ENCODE measurements at regions not wholly inside any gene's neighbourhood (a gene's known extent, or its start where the extent isn't known, plus 50 kb on each side); places are given as distances from the start of the nearest gene placed in this dataset.

DNA sequence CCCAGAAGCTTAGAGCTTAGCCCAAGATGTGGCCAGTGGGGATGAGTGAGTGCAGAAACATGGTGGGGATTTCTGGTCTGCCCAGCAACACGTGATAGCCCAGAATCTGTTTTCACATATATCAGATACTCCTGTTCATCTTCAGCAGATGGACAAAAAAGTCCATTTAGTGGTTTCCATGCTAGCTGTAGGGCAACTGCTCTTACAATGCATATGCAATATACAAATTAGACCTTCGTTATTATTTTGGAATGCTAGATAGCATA lies 96.9 kb upstream of the SGIP1 start:
- TF ChIP-seq, protein P1, sequence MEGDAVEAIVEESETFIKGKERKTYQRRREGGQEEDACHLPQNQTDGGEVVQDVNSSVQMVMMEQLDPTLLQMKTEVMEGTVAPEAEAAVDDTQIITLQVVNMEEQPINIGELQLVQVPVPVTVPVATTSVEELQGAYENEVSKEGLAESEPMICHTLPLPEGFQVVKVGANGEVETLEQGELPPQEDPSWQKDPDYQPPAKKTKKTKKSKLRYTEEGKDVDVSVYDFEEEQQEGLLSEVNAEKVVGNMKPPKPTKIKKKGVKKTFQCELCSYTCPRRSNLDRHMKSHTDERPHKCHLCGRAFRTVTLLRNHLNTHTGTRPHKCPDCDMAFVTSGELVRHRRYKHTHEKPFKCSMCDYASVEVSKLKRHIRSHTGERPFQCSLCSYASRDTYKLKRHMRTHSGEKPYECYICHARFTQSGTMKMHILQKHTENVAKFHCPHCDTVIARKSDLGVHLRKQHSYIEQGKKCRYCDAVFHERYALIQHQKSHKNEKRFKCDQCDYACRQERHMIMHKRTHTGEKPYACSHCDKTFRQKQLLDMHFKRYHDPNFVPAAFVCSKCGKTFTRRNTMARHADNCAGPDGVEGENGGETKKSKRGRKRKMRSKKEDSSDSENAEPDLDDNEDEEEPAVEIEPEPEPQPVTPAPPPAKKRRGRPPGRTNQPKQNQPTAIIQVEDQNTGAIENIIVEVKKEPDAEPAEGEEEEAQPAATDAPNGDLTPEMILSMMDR (conservative IDR thresholded peaks at IDR 0.05) = no peak
- H3K27ac ChIP-seq = no peak overlapping the region

DNA sequence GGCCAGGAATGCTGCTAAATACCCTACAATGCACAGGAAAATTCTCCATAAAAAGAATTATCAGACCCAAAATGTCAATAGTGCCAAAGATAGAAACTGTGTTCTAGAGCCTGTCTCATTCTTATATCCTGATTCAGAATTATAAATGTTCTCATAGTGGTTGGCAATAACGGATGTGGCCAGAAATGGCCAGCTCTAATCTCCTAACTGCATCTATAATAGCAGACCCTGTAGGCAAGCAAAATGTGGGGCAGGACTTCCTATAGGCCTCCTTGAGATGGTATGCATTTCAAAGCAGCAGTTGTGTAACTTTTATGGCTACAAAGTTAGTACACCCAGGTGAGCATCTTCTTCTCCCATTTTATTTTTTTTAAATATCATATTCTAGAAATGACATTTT lies 95.9 kb upstream of the SGIP1 start:
- H3K27ac ChIP-seq = no peak overlapping the region
- TF ChIP-seq, protein P1 (conservative IDR thresholded peaks at IDR 0.05) = no peak

DNA sequence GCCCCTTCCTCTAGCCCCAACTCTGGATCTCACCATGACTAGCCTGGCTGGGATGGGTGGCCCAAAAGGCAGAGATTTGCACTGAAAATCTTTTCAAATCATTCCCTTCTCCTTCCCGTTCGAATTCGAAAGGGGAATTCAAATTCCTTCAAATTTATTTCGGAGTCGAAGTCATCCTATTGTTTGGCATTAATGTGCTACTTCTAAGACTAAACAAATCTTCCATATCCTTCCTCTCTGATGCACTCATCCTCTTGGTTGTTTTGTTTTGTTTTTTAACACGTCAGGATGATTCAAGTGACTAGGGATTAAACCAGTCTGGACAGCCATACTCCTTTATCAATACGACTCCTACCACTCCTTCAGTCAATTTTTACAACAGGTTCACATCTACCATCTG lies 95.5 kb upstream of the SGIP1 start:
- H3K27ac ChIP-seq = no peak overlapping the region
- TF ChIP-seq, protein P1 (conservative IDR thresholded peaks at IDR 0.05) = no peak

DNA sequence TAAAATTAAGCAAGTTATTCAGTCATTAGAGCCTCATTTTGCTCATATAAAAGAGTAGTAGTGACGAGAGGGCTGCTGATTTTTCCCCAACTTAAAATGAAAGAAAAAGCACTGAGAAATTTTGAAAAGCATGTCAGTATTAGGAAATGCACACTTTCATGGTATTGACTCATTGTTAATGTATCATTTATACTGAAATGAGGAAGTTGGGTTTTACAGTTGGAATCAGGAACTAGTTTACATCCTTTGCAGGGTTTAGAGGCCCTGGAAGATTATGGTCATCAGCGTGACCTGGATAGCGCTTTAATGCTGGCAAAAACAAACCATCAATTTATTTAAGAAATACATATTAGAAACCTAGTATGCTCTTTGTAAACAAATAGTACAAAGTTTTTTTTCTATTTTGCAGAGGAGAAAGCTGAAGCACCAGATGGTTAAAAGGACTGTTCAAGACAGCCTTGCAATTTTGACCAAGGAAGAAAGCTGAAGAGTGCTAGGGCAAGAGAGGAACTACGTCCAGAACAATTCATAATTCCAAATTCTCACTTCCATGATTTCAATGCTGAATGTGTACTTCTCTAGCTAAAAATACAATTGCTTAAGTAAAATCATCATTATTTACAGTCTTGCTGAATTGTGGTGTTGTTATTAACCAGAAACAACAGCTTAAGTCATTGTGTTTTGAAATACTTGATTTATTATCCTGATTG lies 94.8 kb upstream of the SGIP1 start:
- TF ChIP-seq, protein P1 (conservative IDR thresholded peaks at IDR 0.05) = no peak
- no peak overlapping the region for H3K27ac ChIP-seq

DNA sequence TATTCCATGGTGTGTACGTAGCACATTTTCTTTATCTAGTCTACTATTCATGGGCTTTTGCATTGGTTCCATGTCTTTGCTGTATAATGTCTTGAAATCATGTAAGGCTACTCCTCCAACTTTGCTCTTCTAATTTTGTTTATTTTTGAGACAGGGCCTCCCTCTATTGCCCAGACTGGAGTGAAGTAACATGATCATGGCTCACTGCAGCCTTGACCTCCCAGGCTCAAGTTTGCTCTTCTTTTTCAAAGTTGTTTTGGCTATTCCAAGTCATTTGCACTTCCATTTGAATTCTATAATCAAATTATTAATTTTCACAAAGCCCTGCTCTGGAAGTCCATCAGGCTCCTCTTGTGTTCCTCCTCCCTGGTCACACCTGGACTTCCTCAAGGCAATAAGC lies 90.2 kb upstream of the SGIP1 start:
- TF ChIP-seq, protein P1 (conservative IDR thresholded peaks at IDR 0.05) = no peak
- no peak overlapping the region for H3K27ac ChIP-seq

DNA sequence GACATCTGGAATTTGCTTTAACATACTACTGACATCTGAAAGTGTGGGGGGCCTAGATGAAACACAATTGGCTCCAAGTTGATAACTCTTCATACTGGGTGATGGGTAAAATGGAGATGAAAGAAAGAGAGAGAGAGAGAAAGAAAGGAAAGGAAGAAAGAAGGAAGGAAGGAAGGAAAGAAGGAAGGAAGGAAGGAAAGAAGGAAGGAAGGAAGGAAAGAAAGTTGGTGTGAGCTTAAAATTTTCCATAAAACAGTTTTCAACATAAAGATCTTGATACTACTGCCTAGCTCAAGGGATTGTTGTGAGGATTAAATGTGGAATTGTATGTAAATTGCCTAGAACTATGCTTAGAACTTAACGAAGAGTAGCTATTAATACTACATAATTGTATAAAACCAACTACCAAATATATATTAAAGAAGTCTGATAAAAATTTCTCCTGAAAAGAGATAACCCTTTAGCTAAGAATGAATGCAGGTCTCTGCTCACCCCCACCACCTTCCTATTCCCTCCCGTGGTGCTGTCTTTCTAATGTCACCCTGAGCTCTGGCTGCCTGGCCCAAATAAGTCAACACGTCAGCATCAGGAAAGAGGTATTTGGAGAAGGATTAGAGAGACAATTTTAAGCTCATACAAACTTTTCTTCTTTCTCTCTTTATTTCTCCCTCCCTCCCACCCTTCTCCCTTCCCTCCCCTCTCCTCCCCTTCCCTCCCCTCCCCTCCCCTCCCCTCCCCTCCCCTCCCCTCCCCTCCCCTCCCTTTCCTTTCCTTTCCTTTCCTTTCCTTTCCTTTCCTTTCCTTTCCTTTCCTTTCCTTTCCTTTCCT lies 89.3 kb upstream of the SGIP1 start:
- TF ChIP-seq, protein P1 (conservative IDR thresholded peaks at IDR 0.05) = no peak
- no peak overlapping the region for H3K27ac ChIP-seq

DNA sequence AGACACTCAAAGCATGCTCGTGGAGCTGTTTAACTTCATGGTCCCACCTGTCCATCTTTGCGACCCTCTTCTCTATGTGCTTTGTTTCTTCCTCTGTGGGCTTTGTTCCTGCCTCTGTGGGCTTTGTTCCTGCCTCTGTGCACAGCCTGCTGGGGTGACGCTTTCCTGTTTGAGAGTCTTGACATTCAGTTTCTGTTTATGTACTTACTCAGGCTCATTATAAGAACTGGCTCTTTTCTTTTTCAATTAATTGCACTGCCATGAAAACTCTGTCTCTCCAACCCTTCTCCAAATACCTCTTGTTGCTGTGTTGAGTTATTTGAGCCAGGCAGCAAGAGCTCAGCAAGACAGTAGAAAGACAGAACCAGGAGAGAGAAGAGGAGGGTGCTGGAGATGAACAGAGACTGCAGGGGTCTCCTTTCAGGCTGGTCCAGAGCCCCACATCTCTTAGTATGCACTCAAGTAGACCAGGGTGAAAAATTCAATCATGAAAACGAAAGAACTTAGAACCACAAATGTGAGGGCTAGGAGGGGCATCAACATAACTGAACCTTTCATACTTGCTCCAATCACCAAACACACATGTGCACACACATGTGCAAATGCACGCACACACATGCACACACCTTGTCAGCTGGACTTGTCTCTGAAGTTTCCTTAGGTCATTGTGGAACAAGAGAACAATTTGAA lies 88.3 kb upstream of the SGIP1 start:
- TF ChIP-seq, protein P1 (conservative IDR thresholded peaks at IDR 0.05) = no peak
- H3K27ac ChIP-seq = no peak overlapping the region

Measured in VCaP (cell line).